AG09309 (cell line): ENCODE measurements at regions not wholly inside any gene's neighbourhood (a gene's known extent, or its start where the extent isn't known, plus 50 kb on each side); places are given as distances from the start of the nearest gene placed in this dataset.
A peak's percentile ranks its signal among the peaks of the same experiment; 100 is the strongest.

Experiments
- DNase-seq: peaks from one replicate; pipeline ENCODE4 v3.0.0-alpha.2; 2010; ENCODE audit warnings: low read depth
- H3K4me3 ChIP-seq: 2 replicates; pipeline ENCODE4 v1.5.1; 2011; ENCODE audit warnings: mild to moderate bottlenecking, low read depth, low read length, moderate library complexity; ENCODE audit not compliant: control insufficient read depth
- CTCF ChIP-seq: IDR thresholded peaks from 2 replicates; pipeline ENCODE4 v1.5.1; 2011; ENCODE audit warnings: mild to moderate bottlenecking, low read depth, low read length, inconsistent platforms; ENCODE audit not compliant: insufficient read depth, control insufficient read depth; ENCODE audit errors: missing control alignments

GRCh38 chr5:57939771-57940170 lies 457.2 kb upstream of the ACTBL2 start:
- TF ChIP-seq CTCF: no peak
- H3K4me3 ChIP-seq: no peak overlapping the region
- DNase-seq: no peak

- no peak for TF ChIP-seq CTCF
- H3K4me3 ChIP-seq: no peak overlapping the region
- no peak for DNase-seq
Measured at GRCh38 chr5:57939335-57939734, 456.7 kb upstream of the ACTBL2 start.

GRCh38 chr5:57938174-57938557 lies 455.6 kb upstream of the ACTBL2 start:
- no peak for TF ChIP-seq CTCF
- DNase-seq: no peak
- no peak overlapping the region for H3K4me3 ChIP-seq

GRCh38 chr5:57937501-57938173 lies 455.0 kb upstream of the ACTBL2 start:
- TF ChIP-seq CTCF: no peak
- DNase-seq: no peak

GRCh38 chr5:57937025-57937424 lies 454.4 kb upstream of the ACTBL2 start:
- H3K4me3 ChIP-seq: no peak overlapping the region
- peak; percentile 10 for DNase-seq
- no peak for TF ChIP-seq CTCF

More at GRCh38 chr5:57937501-57938173, 455.0 kb upstream of the ACTBL2 start:
- no peak overlapping the region for H3K4me3 ChIP-seq

GRCh38 chr5:57932761-57933160 lies 450.1 kb upstream of the ACTBL2 start:
- no peak overlapping the region for H3K4me3 ChIP-seq
- DNase-seq: no peak
- TF ChIP-seq CTCF: no peak
